Body of pancreas (tissue), 4 donors: ENCODE measurements at regions not wholly inside any gene's neighbourhood (a gene's known extent, or its start where the extent isn't known, plus 50 kb on each side); places are given as distances from the start of the nearest gene placed in this dataset.

ENCODE experiments used
- ATAC-seq: fragments of 150-250 bp; one replicate; pipeline ENCODE4 v1.9.1; 2016
- DNase-seq, 4 donors: peaks; one replicate each; pipeline ENCODE4 v3.0.0-alpha.2; 2019
- H3K27ac ChIP-seq, 4 donors: fragments of 200-600 bp; sonication (generic); 1 replicate in 3 of 4; 2 replicates in 1 of 4; pipeline versions ENCODE4 v1.5.1 to v1.6.1; 2016 to 2019; ENCODE audit warnings: mild to moderate bottlenecking in 1 of 4, mixed read lengths in 1 of 4, moderate library complexity in 1 of 4
- H3K27me3 ChIP-seq, 2 donors: fragments of 200-600 bp; sonication (generic); one replicate each; pipeline ENCODE4 v1.6.0; 2016; ENCODE audit warnings: mild to moderate bottlenecking in 1 of 2
- H3K36me3 ChIP-seq, 2 donors: fragments of 200-600 bp; sonication (generic); replicated peaks in 1 of 2; 2 replicates each; pipeline ENCODE4 v1.5.1; 2016; ENCODE audit warnings: low read depth in 2 of 2; ENCODE audit not compliant: insufficient read depth in 1 of 2
- H3K4me1 ChIP-seq: fragments of 200-600 bp; sonication (generic); one replicate; pipeline ENCODE4 v1.6.0; 2016
- H3K4me3 ChIP-seq, 2 donors: fragments of 200-600 bp; sonication (generic); 1 replicate in 1 of 2; 2 replicates in 1 of 2; pipeline ENCODE4 v1.5.1; 2016 to 2019
- H3K9me3 ChIP-seq, 3 donors: fragments of 200-600 bp; sonication (generic); 1 replicate in 2 of 3; 2 replicates in 1 of 3; pipeline ENCODE4 v1.5.1; 2016
- CTCF ChIP-seq, 7 experiments: fragments of 450-650 bp in 4 of 7; fragments of 200-600 bp in 3 of 7; sonication (generic) in 3 of 7; IDR thresholded peaks; one replicate each; pipeline ENCODE4 v1.5.1; 2016 to 2019; ENCODE audit warnings: antibody characterized with exemption in 7 of 7
- POLR2A ChIP-seq, 3 donors: fragments of 450-650 bp; IDR thresholded peaks; one replicate each; pipeline ENCODE4 v1.6.1; 2016; ENCODE audit warnings: antibody characterized with exemption in 3 of 3, mild to moderate bottlenecking in 2 of 3
- WGBS, 2 donors: methylation state at CpG; one replicate each; pipeline ENCODE4 v1.1.5; 2017; 5-methylcytosine and 5-hydroxymethylcytosine counted together
- intact Hi-C: fragments of 100-400 bp; cut with DNase I; formaldehyde crosslinking; loops from one replicate; pipeline ENCODE4 v1.15.1; 2023

- no peak for TF ChIP-seq CTCF (IDR thresholded peaks at IDR 0.05)
- TF ChIP-seq POLR2A (IDR thresholded peaks at IDR 0.05): no peak
- H3K27me3 ChIP-seq: no peaks in the 10 kb centered on the region
- intact Hi-C loops: no loop called here
- no peak overlapping the region for H3K4me3 ChIP-seq
- no peak for ATAC-seq
- no peaks in the 10 kb centered on the region for H3K4me1 ChIP-seq
- H3K27ac ChIP-seq: no peak overlapping the region
- no peaks in the 10 kb centered on the region for H3K36me3 ChIP-seq
- H3K9me3 ChIP-seq: no peaks in the 10 kb centered on the region
- no peak for DNase-seq
- WGBS, 2 donors: 51 to 54% methylated on average over 3 of the region's 3 CpGs
These were observed 800.8 kb upstream of the GYPC start for GRCh38 chr2:125855204-125855603.

GRCh38 chr2:125857971-125858794 is 797.8 kb upstream of the GYPC start:
- Histone ChIP-seq H3K4me1 (no peaks in the 10 kb centered on the region), H3K27me3 (no peaks in the 10 kb centered on the region), H3K4me3 (no peak overlapping the region), H3K27ac (no peak overlapping the region), H3K9me3 (no peaks in the 10 kb centered on the region), H3K36me3 (no peaks in the 10 kb centered on the region)
- no peak for TF ChIP-seq CTCF (IDR thresholded peaks at IDR 0.05)
- TF ChIP-seq POLR2A (IDR thresholded peaks at IDR 0.05): no peak
- WGBS, 2 donors: 53 to 55% methylated on average over 8 of the region's 8 CpGs
- DNase-seq: no peak
- intact Hi-C loops: no loop called here
- ATAC-seq: no peak

GRCh38 chr2:125861461-125861860 is 794.5 kb upstream of the GYPC start:
- Histone ChIP-seq H3K4me3 (no peak overlapping the region), H3K27ac (no peak overlapping the region), H3K36me3 (no peaks in the 10 kb centered on the region), H3K27me3 (no peaks in the 10 kb centered on the region), H3K4me1 (no peaks in the 10 kb centered on the region), H3K9me3 (no peaks in the 10 kb centered on the region)
- no peak for TF ChIP-seq CTCF (IDR thresholded peaks at IDR 0.05)
- TF ChIP-seq POLR2A (IDR thresholded peaks at IDR 0.05): no peak
- no peak for DNase-seq
- ATAC-seq: no peak
- WGBS, 2 donors: 49 to 55% methylated on average over 1 of the region's 1 CpG
- intact Hi-C loops: no loop called here

GRCh38 chr2:125867908-125868307 is 788.0 kb upstream of the GYPC start:
- no peak for DNase-seq
- intact Hi-C loops: no loop called here
- no peak for ATAC-seq
- Histone ChIP-seq H3K36me3 (no peaks in the 10 kb centered on the region), H3K4me1 (no peaks in the 10 kb centered on the region), H3K27ac (no peak overlapping the region), H3K27me3 (no peaks in the 10 kb centered on the region), H3K9me3 (no peaks in the 10 kb centered on the region), H3K4me3 (no peak overlapping the region)
- 75% methylated on average over 4 of the region's 4 CpGs for WGBS, 2 donors
- TF ChIP-seq CTCF (IDR thresholded peaks at IDR 0.05): no peak
- no peak for TF ChIP-seq POLR2A (IDR thresholded peaks at IDR 0.05)

- Histone ChIP-seq H3K4me1 (no peaks in the 10 kb centered on the region), H3K9me3 (no peaks in the 10 kb centered on the region), H3K4me3 (no peak overlapping the region), H3K27ac (no peak overlapping the region), H3K27me3 (no peaks in the 10 kb centered on the region), H3K36me3 (no peaks in the 10 kb centered on the region)
- DNase-seq (no peak), ATAC-seq (no peak)
- TF ChIP-seq POLR2A (IDR thresholded peaks at IDR 0.05): no peak
- no peak for TF ChIP-seq CTCF (IDR thresholded peaks at IDR 0.05)
- intact Hi-C loops: no loop called here
- 43 to 51% methylated on average over 2 of the region's 2 CpGs for WGBS, 2 donors
These were observed 785.7 kb upstream of the GYPC start for GRCh38 chr2:125870264-125870663.
